GM12891 (cell line): ENCODE measurements at regions not wholly inside any gene's neighbourhood (a gene's known extent, or its start where the extent isn't known, plus 50 kb on each side); places are given as distances from the start of the nearest gene placed in this dataset.

ENCODE experiments used
- POLR2A ChIP-seq: IDR thresholded peaks from 2 replicates; pipeline ENCODE4 v1.6.1; 2011; ENCODE audit warnings: low read depth, low read length, control low read depth
- POLR2AphosphoS5 ChIP-seq: IDR thresholded peaks from 2 replicates; pipeline ENCODE4 v1.6.1; 2011; ENCODE audit warnings: low read depth, low read length, control low read depth
- SPI1 ChIP-seq: IDR thresholded peaks from 2 replicates; pipeline ENCODE4 v1.6.1; 2011; ENCODE audit warnings: low read depth, low read length, control low read depth

GRCh38 chr7:97357459-97357858, 240.0 kb downstream of the SDHAF3 start:
- TF ChIP-seq POLR2AphosphoS5 (no peak), POLR2A (no peak), SPI1 (no peak)
